ENCODE measurements at regions not wholly inside any gene's neighbourhood (a gene's known extent, or its start where the extent isn't known, plus 50 kb on each side); places are given as distances from the start of the nearest gene placed in this dataset.

DNA sequence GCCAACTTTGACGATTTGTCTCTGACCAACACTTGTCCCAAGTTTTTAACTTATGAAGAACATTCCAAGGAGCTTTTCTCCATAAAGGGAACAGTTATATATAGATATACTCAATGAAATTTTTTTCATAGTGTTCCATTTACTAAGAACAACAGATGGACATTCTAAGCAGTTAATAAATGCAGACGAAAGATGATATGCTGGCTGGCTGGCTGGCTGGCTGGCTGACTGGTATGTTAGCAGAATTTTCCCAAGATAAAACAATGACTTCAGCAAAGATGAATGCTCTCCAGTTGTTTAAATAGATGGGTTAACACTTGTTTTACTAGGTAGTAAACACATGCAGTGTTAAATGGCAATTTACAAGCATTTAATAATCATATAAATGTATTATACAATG is 62.2 kb downstream of the SPANXN3 start:
- no peak overlapping the region for H3K4me3 ChIP-seq (ENCODE audit: low read depth, low read length)
- DNase-seq (ENCODE audit: low read depth): no peak
- no peak for TF ChIP-seq CTCF (IDR thresholded peaks at IDR 0.05; ENCODE audit: control insufficient read depth, extremely low read depth, insufficient read depth)

- no peak for DNase-seq (ENCODE audit: low read depth)
- peak; percentile 30; the same call in 1 of the 2 replicates for TF ChIP-seq CTCF (IDR thresholded peaks at IDR 0.05; ENCODE audit: control insufficient read depth, extremely low read depth, insufficient read depth)
- H3K4me3 ChIP-seq (ENCODE audit: low read depth, low read length): no peak overlapping the region
Measured at GRCh38 chrX:143437439-143437838, 79.8 kb downstream of the SPANXN3 start.

DNA sequence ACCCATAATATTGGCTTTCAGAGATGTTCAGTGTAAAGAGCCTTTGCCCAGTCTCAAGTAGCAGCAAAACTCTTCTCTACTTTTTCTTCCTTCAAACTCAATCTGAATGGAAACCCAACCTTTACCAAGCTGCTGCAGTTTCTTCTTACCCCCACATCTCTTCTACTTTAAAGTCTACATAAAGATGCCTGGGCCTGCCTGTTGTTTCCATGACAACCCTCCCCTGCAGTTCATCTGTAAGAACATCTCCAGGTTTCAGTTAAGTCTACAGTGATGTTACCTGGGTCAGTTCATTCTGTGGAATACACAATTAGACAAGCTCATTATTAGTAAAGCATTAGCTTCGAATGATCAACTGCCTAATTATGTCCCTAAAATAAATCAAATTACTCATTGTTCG is 81.4 kb downstream of the SPANXN3 start:
- TF ChIP-seq CTCF (IDR thresholded peaks at IDR 0.05; ENCODE audit: control insufficient read depth, extremely low read depth, insufficient read depth): no peak
- H3K4me3 ChIP-seq (ENCODE audit: low read depth, low read length): no peak overlapping the region
- DNase-seq (ENCODE audit: low read depth): no peak

- no peak for TF ChIP-seq CTCF (IDR thresholded peaks at IDR 0.05; ENCODE audit: control insufficient read depth, extremely low read depth, insufficient read depth)
Measured at GRCh38 chrX:143429811-143430210, 87.5 kb downstream of the SPANXN3 start.

GRCh38 chrX:143429131-143429530 is 88.1 kb downstream of the SPANXN3 start:
- no peak for DNase-seq (ENCODE audit: low read depth)
- H3K4me3 ChIP-seq (ENCODE audit: low read depth, low read length): no peak overlapping the region
- TF ChIP-seq CTCF (IDR thresholded peaks at IDR 0.05; ENCODE audit: control insufficient read depth, extremely low read depth, insufficient read depth): no peak

More at GRCh38 chrX:143429811-143430210, 87.5 kb downstream of the SPANXN3 start:
- no peak for DNase-seq (ENCODE audit: low read depth)
- H3K4me3 ChIP-seq (ENCODE audit: low read depth, low read length): no peak overlapping the region

- DNase-seq (ENCODE audit: low read depth): no peak
- H3K4me3 ChIP-seq (ENCODE audit: low read depth, low read length): no peak overlapping the region
- no peak for TF ChIP-seq CTCF (IDR thresholded peaks at IDR 0.05; ENCODE audit: control insufficient read depth, extremely low read depth, insufficient read depth)
Measured at GRCh38 chrX:143401160-143401559, 116.1 kb downstream of the SPANXN3 start.

GRCh38 chrX:143378851-143379250 is 138.4 kb downstream of the SPANXN3 start:
- H3K4me3 ChIP-seq (ENCODE audit: low read depth, low read length): no peak overlapping the region
- no peak for DNase-seq (ENCODE audit: low read depth)
- no peak for TF ChIP-seq CTCF (IDR thresholded peaks at IDR 0.05; ENCODE audit: control insufficient read depth, extremely low read depth, insufficient read depth)

Data from LNCaP clone FGC (cell line).